NCI-H128 (cell line): ENCODE measurements at regions not wholly inside any gene's neighbourhood (a gene's known extent, or its start where the extent isn't known, plus 50 kb on each side); places are given as distances from the start of the nearest gene placed in this dataset.

Source experiments
- DNase-seq: peaks from one replicate; lab custom pipeline; 2025; ENCODE audit not compliant: unreplicated experiment; lab: John Stamatoyannopoulos, UW

- DNase-seq: no peak
Measured at GRCh38 chr6:24054388-24054787, 71.6 kb upstream of the NRSN1 start.

- DNase-seq: no peak
Measured at GRCh38 chr6:24056567-24056966, 69.4 kb upstream of the NRSN1 start.

DNA sequence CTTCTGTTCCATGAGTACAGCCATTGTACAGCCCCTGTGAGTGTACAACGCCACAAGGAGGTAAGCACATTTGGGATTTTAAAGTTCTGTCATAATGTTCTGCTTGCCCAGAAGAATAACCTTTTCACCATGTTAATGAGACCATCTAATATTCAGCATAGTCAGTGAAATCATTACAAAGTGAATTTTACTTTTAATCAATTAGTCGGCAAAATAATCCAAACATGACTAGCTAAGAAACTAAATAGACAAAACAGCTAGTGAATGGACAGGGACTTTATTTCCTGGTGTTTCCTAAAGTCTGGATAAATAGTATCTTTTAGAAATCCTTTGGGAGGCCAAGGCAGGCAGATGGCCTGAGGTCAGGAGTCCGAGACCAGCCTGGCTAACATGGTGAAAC, 69.0 kb upstream of the NRSN1 start:
- DNase-seq: no peak

DNA sequence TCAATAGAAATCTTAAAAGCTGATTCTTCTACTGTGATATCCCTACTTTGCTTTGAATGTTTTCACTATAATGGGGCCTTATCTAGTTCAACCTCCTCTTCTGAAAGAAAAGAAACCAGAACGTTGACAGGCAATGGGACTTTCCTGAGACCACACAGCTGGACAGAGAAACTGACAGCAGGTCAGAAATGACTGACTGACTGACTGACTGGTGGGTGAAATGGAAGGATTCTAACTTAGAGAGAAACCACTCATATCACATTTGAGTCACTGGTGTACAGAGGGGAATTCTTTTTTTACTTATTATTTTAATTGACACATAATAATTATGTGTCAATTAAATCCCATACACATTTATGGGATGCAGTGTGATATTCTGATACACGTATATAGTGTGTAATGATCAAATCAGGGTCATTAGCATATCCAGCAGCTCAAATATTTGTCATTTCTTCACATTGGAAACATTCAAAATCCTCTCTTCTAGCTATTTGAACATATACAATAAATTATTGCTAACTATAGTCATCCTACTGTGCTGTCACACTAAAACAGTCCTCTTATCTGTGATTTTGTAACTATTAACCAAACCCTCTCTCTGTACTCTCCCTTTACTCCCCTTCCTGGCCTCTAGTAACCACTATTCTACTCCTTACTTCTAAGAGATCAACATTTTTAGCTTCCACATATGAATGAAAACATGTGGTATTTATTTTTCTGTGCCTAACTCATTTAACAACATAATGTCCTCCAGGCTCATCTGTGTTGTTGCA, 64.8 kb upstream of the NRSN1 start:
- DNase-seq: no peak

- DNase-seq: no peak
Measured at GRCh38 chr6:24064106-24064505, 61.9 kb upstream of the NRSN1 start.

GRCh38 chr6:24064832-24065231, 61.2 kb upstream of the NRSN1 start:
- DNase-seq: no peak

DNA sequence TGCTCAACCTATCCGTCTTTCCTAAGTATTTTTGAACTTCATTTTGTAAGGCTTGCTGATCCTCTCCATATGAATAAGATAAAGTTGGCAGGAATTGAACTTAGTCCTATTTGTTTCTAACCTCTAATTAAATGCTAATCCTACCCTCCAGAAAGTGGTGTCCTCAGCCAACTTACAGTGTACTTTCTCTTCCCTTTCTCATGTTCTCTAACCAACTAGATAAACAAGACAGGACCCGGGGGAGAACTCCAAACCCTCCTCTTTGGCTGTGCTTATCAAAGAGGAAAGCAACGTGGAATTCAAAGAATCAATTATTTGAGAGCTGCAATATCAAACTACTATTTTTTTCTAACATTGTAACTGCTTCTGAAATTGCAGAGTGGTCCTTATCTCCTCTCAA, 56.5 kb upstream of the NRSN1 start:
- no peak for DNase-seq

- no peak for DNase-seq
Measured at GRCh38 chr6:24072038-24072746, 53.8 kb upstream of the NRSN1 start.

GRCh38 chr6:24076011-24076410, 50.0 kb upstream of the NRSN1 start:
- DNase-seq: no peak
